HUES6 (cell line): ENCODE measurements at regions not wholly inside any gene's neighbourhood (a gene's known extent, or its start where the extent isn't known, plus 50 kb on each side); places are given as distances from the start of the nearest gene placed in this dataset.

Experiments
- H3K27ac ChIP-seq: 2 replicates; pipeline ENCODE4 v1.7.0; 2013; ENCODE audit warnings: low read depth, mild to moderate bottlenecking, low read length, inconsistent platforms
- H3K27me3 ChIP-seq: 2 replicates; pipeline ENCODE4 v1.6.1; 2013; ENCODE audit warnings: low read length; ENCODE audit not compliant: control insufficient read depth, insufficient read depth
- H3K36me3 ChIP-seq: 2 replicates; pipeline ENCODE4 v1.6.1; 2013; ENCODE audit warnings: low read length; ENCODE audit not compliant: control insufficient read depth, insufficient read depth
- H3K4me1 ChIP-seq: 2 replicates; pipeline ENCODE4 v1.6.1; 2013; ENCODE audit warnings: low read length; ENCODE audit not compliant: control insufficient read depth, insufficient read depth
- H3K4me3 ChIP-seq: 2 replicates; pipeline ENCODE4 v1.5.1; 2013; ENCODE audit warnings: low read depth, low read length
- H3K9ac ChIP-seq: one replicate; pipeline ENCODE4 v1.6.1; 2013; ENCODE audit warnings: mild to moderate bottlenecking, low read length
- H3K9me3 ChIP-seq: 2 replicates; pipeline ENCODE4 v1.6.1; 2013; ENCODE audit warnings: low read depth, low read length; ENCODE audit not compliant: control insufficient read depth, insufficient read depth

- H3K4me1 ChIP-seq: no peaks in the 10 kb centered on the region; the same call in 1 of the 2 replicates
- no peaks in the 10 kb centered on the region for H3K27me3 ChIP-seq
- H3K27ac ChIP-seq: no peak overlapping the region
- H3K9ac ChIP-seq: no peak overlapping the region
- H3K9me3 ChIP-seq: no peaks in the 10 kb centered on the region
- no peak overlapping the region for H3K4me3 ChIP-seq
- H3K36me3 ChIP-seq: no peaks in the 10 kb centered on the region
Observed at GRCh38 chr4:159444678-159445077, 341.8 kb downstream of the RAPGEF2 start.

- no peaks in the 10 kb centered on the region; the same call in 1 of the 2 replicates for H3K4me1 ChIP-seq
- H3K36me3 ChIP-seq: no peaks in the 10 kb centered on the region
- no peak overlapping the region for H3K9ac ChIP-seq
- no peak overlapping the region for H3K4me3 ChIP-seq
- no peaks in the 10 kb centered on the region for H3K27me3 ChIP-seq
- no peak overlapping the region for H3K27ac ChIP-seq
- H3K9me3 ChIP-seq: no peaks in the 10 kb centered on the region
Observed at GRCh38 chr4:159445692-159446091, 342.8 kb downstream of the RAPGEF2 start.

- Histone ChIP-seq H3K4me1 (no peaks in the 10 kb centered on the region; the same call in 1 of the 2 replicates), H3K36me3 (no peaks in the 10 kb centered on the region), H3K9ac (no peak overlapping the region), H3K27ac (no peak overlapping the region), H3K27me3 (no peaks in the 10 kb centered on the region), H3K4me3 (no peak overlapping the region), H3K9me3 (no peaks in the 10 kb centered on the region)
Observed at GRCh38 chr4:159446266-159446976, 343.5 kb downstream of the RAPGEF2 start.

- no peaks in the 10 kb centered on the region for H3K27me3 ChIP-seq
- H3K27ac ChIP-seq: no peak overlapping the region
- no peaks in the 10 kb centered on the region for H3K9me3 ChIP-seq
- no peaks in the 10 kb centered on the region for H3K36me3 ChIP-seq
- no peak overlapping the region for H3K4me3 ChIP-seq
- H3K4me1 ChIP-seq: no peaks in the 10 kb centered on the region; the same call in 1 of the 2 replicates
- H3K9ac ChIP-seq: no peak overlapping the region
Observed at GRCh38 chr4:159447296-159447695, 344.4 kb downstream of the RAPGEF2 start.

GRCh38 chr4:159451006-159451405 is 348.1 kb downstream of the RAPGEF2 start:
- no peaks in the 10 kb centered on the region; the same call in 1 of the 2 replicates for H3K4me1 ChIP-seq
- no peak overlapping the region for H3K9ac ChIP-seq

GRCh38 chr4:159455675-159456237 is 352.9 kb downstream of the RAPGEF2 start:
- H3K9ac ChIP-seq: no peak overlapping the region

More at GRCh38 chr4:159451006-159451405, 348.1 kb downstream of the RAPGEF2 start:
- H3K36me3 ChIP-seq: no peaks in the 10 kb centered on the region
- H3K4me3 ChIP-seq: no peak overlapping the region
- no peaks in the 10 kb centered on the region for H3K27me3 ChIP-seq
- H3K9me3 ChIP-seq: no peaks in the 10 kb centered on the region
- H3K27ac ChIP-seq: no peak overlapping the region

GRCh38 chr4:159460371-159460770 is 357.5 kb downstream of the RAPGEF2 start:
- Histone ChIP-seq H3K9me3 (no peaks in the 10 kb centered on the region), H3K4me3 (no peak overlapping the region), H3K4me1 (no peaks in the 10 kb centered on the region), H3K9ac (no peak overlapping the region), H3K36me3 (no peaks in the 10 kb centered on the region), H3K27me3 (no peaks in the 10 kb centered on the region), H3K27ac (no peak overlapping the region)

More at GRCh38 chr4:159455675-159456237, 352.9 kb downstream of the RAPGEF2 start:
- H3K9me3 ChIP-seq: no peaks in the 10 kb centered on the region
- H3K27me3 ChIP-seq: no peaks in the 10 kb centered on the region
- no peaks in the 10 kb centered on the region for H3K4me1 ChIP-seq
- H3K36me3 ChIP-seq: no peaks in the 10 kb centered on the region
- no peak overlapping the region for H3K27ac ChIP-seq
- H3K4me3 ChIP-seq: no peak overlapping the region

- no peak overlapping the region for H3K27ac ChIP-seq
- no peak overlapping the region for H3K9ac ChIP-seq
- no peaks in the 10 kb centered on the region for H3K27me3 ChIP-seq
- no peaks in the 10 kb centered on the region for H3K4me1 ChIP-seq
- H3K4me3 ChIP-seq: no peak overlapping the region
- H3K9me3 ChIP-seq: no peaks in the 10 kb centered on the region
- no peaks in the 10 kb centered on the region for H3K36me3 ChIP-seq
Observed at GRCh38 chr4:159463235-159463634, 360.4 kb downstream of the RAPGEF2 start.

GRCh38 chr4:159464302-159464701 is 361.4 kb downstream of the RAPGEF2 start:
- Histone ChIP-seq H3K36me3 (no peaks in the 10 kb centered on the region), H3K27ac (no peak overlapping the region), H3K9me3 (no peaks in the 10 kb centered on the region), H3K9ac (no peak overlapping the region), H3K27me3 (no peaks in the 10 kb centered on the region), H3K4me1 (no peaks in the 10 kb centered on the region), H3K4me3 (no peak overlapping the region)

- Histone ChIP-seq H3K27me3 (no peaks in the 10 kb centered on the region), H3K4me1 (no peaks in the 10 kb centered on the region), H3K9ac (no peak overlapping the region), H3K4me3 (no peak overlapping the region), H3K36me3 (no peaks in the 10 kb centered on the region), H3K9me3 (no peaks in the 10 kb centered on the region; the same call in 1 of the 2 replicates), H3K27ac (no peak overlapping the region)
Observed at GRCh38 chr4:159476886-159477285, 374.0 kb downstream of the RAPGEF2 start.

- Histone ChIP-seq H3K4me3 (no peak overlapping the region), H3K4me1 (peaks cover 16% of the 10 kb centered on the region), H3K36me3 (no peaks in the 10 kb centered on the region), H3K9me3 (no peaks in the 10 kb centered on the region), H3K9ac (no peak overlapping the region), H3K27ac (no peak overlapping the region), H3K27me3 (no peaks in the 10 kb centered on the region)
Observed at GRCh38 chr4:159480826-159481225, 377.9 kb downstream of the RAPGEF2 start.
